SKM-1 treated with dmso at 0.1 percent for 144 hours (cell line): ENCODE measurements at regions not wholly inside any gene's neighbourhood (a gene's known extent, or its start where the extent isn't known, plus 50 kb on each side); places are given as distances from the start of the nearest gene placed in this dataset.

Experiments used
- DNase-seq: peaks from one replicate; lab custom pipeline; 2025; ENCODE audit not compliant: unreplicated experiment; lab: John Stamatoyannopoulos, UW

GRCh38 chr4:3831529-3832150 is 65.5 kb downstream of the ADRA2C start:
- no peak for DNase-seq

- DNase-seq, result no peak
These were observed 66.5 kb downstream of the ADRA2C start for GRCh38 chr4:3832536-3833220.

GRCh38 chr4:3833326-3833989 is 67.3 kb downstream of the ADRA2C start:
- DNase-seq, result no peak

GRCh38 chr4:3834186-3834662 is 68.0 kb downstream of the ADRA2C start:
- no peak for DNase-seq

GRCh38 chr4:3834663-3835521 is 68.7 kb downstream of the ADRA2C start:
- no peak for DNase-seq

GRCh38 chr4:3835527-3836405 is 69.6 kb downstream of the ADRA2C start:
- DNase-seq, result no peak

- no peak for DNase-seq
These were observed 70.2 kb downstream of the ADRA2C start for GRCh38 chr4:3836406-3836755.

GRCh38 chr4:3836756-3837601 is 70.8 kb downstream of the ADRA2C start:
- DNase-seq, result no peak

- no peak for DNase-seq
These were observed 72.5 kb downstream of the ADRA2C start for GRCh38 chr4:3838437-3839380.

GRCh38 chr4:3845094-3845743 is 79.0 kb downstream of the ADRA2C start:
- no peak for DNase-seq

GRCh38 chr4:3845744-3846429 is 79.7 kb downstream of the ADRA2C start:
- no peak for DNase-seq

- no peak for DNase-seq
These were observed 81.2 kb downstream of the ADRA2C start for GRCh38 chr4:3847211-3847940.

GRCh38 chr4:3848323-3848722 is 82.1 kb downstream of the ADRA2C start:
- no peak for DNase-seq

- no peak for DNase-seq
These were observed 83.0 kb downstream of the ADRA2C start for GRCh38 chr4:3849140-3849539.

GRCh38 chr4:3850128-3850527 is 83.9 kb downstream of the ADRA2C start:
- DNase-seq, result no peak

- DNase-seq, result no peak
These were observed 85.0 kb downstream of the ADRA2C start for GRCh38 chr4:3851211-3851610.

GRCh38 chr4:3851881-3852280 is 85.7 kb downstream of the ADRA2C start:
- DNase-seq, result no peak
